ENCODE measurements at regions not wholly inside any gene's neighbourhood (a gene's known extent, or its start where the extent isn't known, plus 50 kb on each side); places are given as distances from the start of the nearest gene placed in this dataset.

- no peaks in the 10 kb centered on the region for H3K27me3 Mint-ChIP-seq (ENCODE audit: low read depth)
- H3K4me1 Mint-ChIP-seq (ENCODE audit: low read depth) = no peaks in the 10 kb centered on the region
- H3K9me3 Mint-ChIP-seq (ENCODE audit: insufficient read depth) = no peaks in the 10 kb centered on the region
- DNase-seq (no peak), ATAC-seq (no peak)
- ChIA-PET POLR2A (no interaction called here), CTCF (no interaction called here)
- H3K27ac Mint-ChIP-seq = no peak overlapping the region
- no peak overlapping the region for H3K4me3 Mint-ChIP-seq
- H3K36me3 Mint-ChIP-seq (ENCODE audit: low read depth) = no peaks in the 10 kb centered on the region
These were observed 481.9 kb downstream of the CHSY3 start for GRCh38 chr5:130386155-130386554.

GRCh38 chr5:130385656-130386055, 481.4 kb downstream of the CHSY3 start:
- Mint-ChIP-seq H3K4me3 (no peak overlapping the region), H3K4me1 (ENCODE audit: low read depth) (no peaks in the 10 kb centered on the region), H3K27ac (no peak overlapping the region), H3K27me3 (ENCODE audit: low read depth) (no peaks in the 10 kb centered on the region), H3K9me3 (ENCODE audit: insufficient read depth) (no peaks in the 10 kb centered on the region), H3K36me3 (ENCODE audit: low read depth) (no peaks in the 10 kb centered on the region)
- ATAC-seq = no peak
- ChIA-PET CTCF (no interaction called here), POLR2A (no interaction called here)
- no peak for DNase-seq

- CTCF ChIA-PET = interaction anchor here (0.6 kb wide), 1 partner anchor 9 kb away, joined by 3 read pairs; no protein-coding TSS in a partner anchor
- Mint-ChIP-seq H3K27ac (no peak overlapping the region), H3K4me3 (no peak overlapping the region), H3K36me3 (ENCODE audit: low read depth) (no peaks in the 10 kb centered on the region), H3K9me3 (ENCODE audit: insufficient read depth) (no peaks in the 10 kb centered on the region), H3K27me3 (ENCODE audit: low read depth) (no peaks in the 10 kb centered on the region), H3K4me1 (ENCODE audit: low read depth) (no peaks in the 10 kb centered on the region)
- DNase-seq (no peak), ATAC-seq (no peak)
- POLR2A ChIA-PET = no interaction called here
These were observed 461.7 kb downstream of the CHSY3 start for GRCh38 chr5:130365956-130366355.

- ATAC-seq (no peak), DNase-seq (no peak)
- ChIA-PET CTCF (no interaction called here), POLR2A (no interaction called here)
- Mint-ChIP-seq H3K9me3 (ENCODE audit: insufficient read depth) (no peaks in the 10 kb centered on the region), H3K27me3 (ENCODE audit: low read depth) (no peaks in the 10 kb centered on the region), H3K27ac (no peak overlapping the region), H3K4me1 (ENCODE audit: low read depth) (no peaks in the 10 kb centered on the region), H3K36me3 (ENCODE audit: low read depth) (no peaks in the 10 kb centered on the region), H3K4me3 (no peak overlapping the region)
These were observed 445.9 kb downstream of the CHSY3 start for GRCh38 chr5:130350131-130350530.

GRCh38 chr5:130337179-130337888, 433.1 kb downstream of the CHSY3 start:
- no peaks in the 10 kb centered on the region for H3K4me1 Mint-ChIP-seq (ENCODE audit: low read depth)
- no peak overlapping the region for H3K27ac Mint-ChIP-seq
- CTCF ChIA-PET = no interaction called here
- no peak overlapping the region for H3K4me3 Mint-ChIP-seq
- ATAC-seq (no peak), DNase-seq (no peak)
- no peaks in the 10 kb centered on the region for H3K36me3 Mint-ChIP-seq (ENCODE audit: low read depth)
- H3K9me3 Mint-ChIP-seq (ENCODE audit: insufficient read depth) = no peaks in the 10 kb centered on the region
- POLR2A ChIA-PET = no interaction called here
- H3K27me3 Mint-ChIP-seq (ENCODE audit: low read depth) = no peaks in the 10 kb centered on the region

- no peak overlapping the region for H3K27ac Mint-ChIP-seq
- H3K4me3 Mint-ChIP-seq = no peak overlapping the region
- no peak for ATAC-seq
- H3K9me3 Mint-ChIP-seq (ENCODE audit: insufficient read depth) = peaks cover 3% of the 10 kb centered on the region
- DNase-seq = no peak
- no peaks in the 10 kb centered on the region for H3K36me3 Mint-ChIP-seq (ENCODE audit: low read depth)
- CTCF ChIA-PET = no interaction called here
- no peaks in the 10 kb centered on the region for H3K4me1 Mint-ChIP-seq (ENCODE audit: low read depth)
- no peaks in the 10 kb centered on the region for H3K27me3 Mint-ChIP-seq (ENCODE audit: low read depth)
- POLR2A ChIA-PET = no interaction called here
These were observed 430.9 kb downstream of the CHSY3 start for GRCh38 chr5:130335117-130335516.

GRCh38 chr5:130333089-130333488, 428.8 kb downstream of the CHSY3 start:
- DNase-seq (no peak), ATAC-seq (no peak)
- Mint-ChIP-seq H3K9me3 (ENCODE audit: insufficient read depth) (peaks cover 3% of the 10 kb centered on the region), H3K27me3 (ENCODE audit: low read depth) (no peaks in the 10 kb centered on the region), H3K4me1 (ENCODE audit: low read depth) (no peaks in the 10 kb centered on the region), H3K36me3 (ENCODE audit: low read depth) (no peaks in the 10 kb centered on the region), H3K4me3 (no peak overlapping the region), H3K27ac (no peak overlapping the region)
- CTCF ChIA-PET = no interaction called here
- POLR2A ChIA-PET = no interaction called here

GRCh38 chr5:130331332-130331731, 427.1 kb downstream of the CHSY3 start:
- CTCF ChIA-PET = no interaction called here
- Mint-ChIP-seq H3K27me3 (ENCODE audit: low read depth) (no peaks in the 10 kb centered on the region), H3K9me3 (ENCODE audit: insufficient read depth) (peaks cover 3% of the 10 kb centered on the region), H3K4me3 (no peak overlapping the region), H3K27ac (no peak overlapping the region), H3K4me1 (ENCODE audit: low read depth) (no peaks in the 10 kb centered on the region), H3K36me3 (ENCODE audit: low read depth) (no peaks in the 10 kb centered on the region)
- DNase-seq (no peak), ATAC-seq (no peak)
- POLR2A ChIA-PET = no interaction called here

- CTCF ChIA-PET = no interaction called here
- Mint-ChIP-seq H3K4me3 (no peak overlapping the region), H3K9me3 (ENCODE audit: insufficient read depth) (no peaks in the 10 kb centered on the region), H3K27ac (no peak overlapping the region), H3K4me1 (ENCODE audit: low read depth) (no peaks in the 10 kb centered on the region), H3K36me3 (ENCODE audit: low read depth) (no peaks in the 10 kb centered on the region), H3K27me3 (ENCODE audit: low read depth) (no peaks in the 10 kb centered on the region)
- POLR2A ChIA-PET = no interaction called here
- DNase-seq (no peak), ATAC-seq (no peak)
These were observed 420.8 kb downstream of the CHSY3 start for GRCh38 chr5:130324953-130325671.

GRCh38 chr5:130323804-130324454, 419.7 kb downstream of the CHSY3 start:
- Mint-ChIP-seq H3K4me1 (ENCODE audit: low read depth) (no peaks in the 10 kb centered on the region), H3K36me3 (ENCODE audit: low read depth) (no peaks in the 10 kb centered on the region), H3K27ac (no peak overlapping the region), H3K9me3 (ENCODE audit: insufficient read depth) (no peaks in the 10 kb centered on the region), H3K27me3 (ENCODE audit: low read depth) (no peaks in the 10 kb centered on the region), H3K4me3 (no peak overlapping the region)
- no peak for DNase-seq
- CTCF ChIA-PET = no interaction called here
- POLR2A ChIA-PET = no interaction called here
- no peak for ATAC-seq

- DNase-seq = no peak
- no peak for ATAC-seq
- ChIA-PET CTCF (no interaction called here), POLR2A (no interaction called here)
- Mint-ChIP-seq H3K4me1 (ENCODE audit: low read depth) (no peaks in the 10 kb centered on the region), H3K9me3 (ENCODE audit: insufficient read depth) (no peaks in the 10 kb centered on the region), H3K36me3 (ENCODE audit: low read depth) (no peaks in the 10 kb centered on the region), H3K4me3 (no peak overlapping the region), H3K27me3 (ENCODE audit: low read depth) (no peaks in the 10 kb centered on the region), H3K27ac (no peak overlapping the region)
These were observed 417.7 kb downstream of the CHSY3 start for GRCh38 chr5:130321931-130322330.

GRCh38 chr5:130316971-130317680, 412.9 kb downstream of the CHSY3 start:
- no peaks in the 10 kb centered on the region for H3K4me1 Mint-ChIP-seq (ENCODE audit: low read depth)
- no peak for DNase-seq
- H3K27ac Mint-ChIP-seq = no peak overlapping the region
- H3K9me3 Mint-ChIP-seq (ENCODE audit: insufficient read depth) = no peaks in the 10 kb centered on the region
- H3K4me3 Mint-ChIP-seq = no peak overlapping the region
- ATAC-seq = no peak
- ChIA-PET POLR2A (no interaction called here), CTCF (no interaction called here)
- H3K36me3 Mint-ChIP-seq (ENCODE audit: low read depth) = no peaks in the 10 kb centered on the region
- no peaks in the 10 kb centered on the region for H3K27me3 Mint-ChIP-seq (ENCODE audit: low read depth)

All from activated CD8-positive, alpha-beta T cell treated with anti-CD3 and anti-CD28 coated beads, Interleukin-2, amount 10 ng/mL, durations not matched to agents 7 days and 5 days (primary cell).